ENCODE measurements at regions not wholly inside any gene's neighbourhood (a gene's known extent, or its start where the extent isn't known, plus 50 kb on each side); places are given as distances from the start of the nearest gene placed in this dataset.

DNA sequence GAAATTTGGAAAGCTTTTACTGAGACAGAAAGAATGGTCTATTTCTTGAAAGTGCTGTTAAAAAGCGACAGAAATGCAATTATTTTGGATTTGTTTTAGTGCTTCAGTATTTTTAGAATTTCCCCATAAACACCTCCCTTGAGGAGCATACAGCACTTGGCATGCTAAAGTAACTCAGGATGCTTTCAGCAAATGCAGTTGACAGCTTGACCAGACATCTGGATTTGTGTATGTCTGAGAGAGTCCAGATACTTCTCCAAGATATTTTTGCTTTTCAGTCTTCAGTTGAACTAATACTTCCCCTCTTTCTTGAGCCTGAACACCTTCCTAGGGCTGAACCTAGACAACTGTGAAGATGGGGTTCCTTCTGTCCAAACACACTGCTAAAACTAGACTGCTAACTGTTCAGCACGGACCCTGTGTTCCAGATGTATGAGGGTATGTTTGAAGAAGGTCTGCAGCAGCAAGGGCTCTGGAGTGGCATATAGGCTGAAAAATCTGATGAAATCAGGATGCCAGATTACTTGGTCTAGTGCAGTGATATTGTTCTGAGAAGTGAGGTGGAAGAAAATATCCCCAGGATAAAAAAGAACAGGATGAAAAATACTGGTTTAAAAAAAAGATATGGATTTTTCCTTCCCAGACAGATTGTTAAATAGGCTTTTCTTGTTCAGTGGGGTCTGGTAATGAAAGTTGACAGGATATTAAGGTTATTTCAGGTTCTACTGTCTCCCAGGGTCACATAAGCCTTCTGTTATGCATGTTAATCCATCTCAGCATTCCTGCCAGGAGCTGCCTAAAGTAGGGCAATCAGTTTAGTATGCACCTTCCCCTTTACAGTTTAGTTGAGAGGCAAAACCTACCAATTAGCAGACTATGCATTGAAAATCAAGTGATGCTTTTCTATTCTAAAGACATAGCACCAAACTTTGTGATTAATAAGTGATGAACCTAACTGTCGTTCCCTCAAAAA is 516.9 kb upstream of the TBL1XR1 start:
- H3K4me3 ChIP-seq (ENCODE audit: low read depth in 1 of 3, low read length in 3 of 3): no peak overlapping the region
- no peaks in the 10 kb centered on the region for H3K4me1 ChIP-seq (ENCODE audit: control insufficient read depth in 4 of 4, insufficient read depth in 4 of 4, low read length in 3 of 4)
- WGBS: 89% methylated on average over 3 of the region's 3 CpGs
- H3K36me3 ChIP-seq (ENCODE audit: control insufficient read depth in 4 of 4, insufficient read depth in 3 of 4, low read depth in 1 of 4, low read length in 3 of 4): no peaks in the 10 kb centered on the region
- no peaks in the 10 kb centered on the region for H3K27me3 ChIP-seq (ENCODE audit: control insufficient read depth in 4 of 4, insufficient read depth in 4 of 4, low read length in 3 of 4)
- no peak overlapping the region for H3K9ac ChIP-seq (ENCODE audit: low read depth in 1 of 2, low read length in 2 of 2)
- H3K27ac ChIP-seq (ENCODE audit: low read depth in 1 of 2, low read length in 2 of 2): no peak overlapping the region
- no peaks in the 10 kb centered on the region for H3K9me3 ChIP-seq (ENCODE audit: control insufficient read depth in 4 of 4, low read length in 3 of 4)
- TF ChIP-seq EGR1 (IDR thresholded peaks at IDR 0.05; ENCODE audit: low read depth in 2 of 2) (no peak), HNF4G (IDR thresholded peaks at IDR 0.05) (no peak), HNF4A (conservative IDR thresholded peaks at IDR 0.05) (no peak), GABPA (IDR thresholded peaks at IDR 0.05 in 1 of 2, conservative IDR thresholded peaks at IDR 0.05 in 1 of 2) (no peak), CTCF (IDR thresholded peaks at IDR 0.05; ENCODE audit: low read depth, low read length, missing input control) (no peak)
- TF ChIP-seq, protein P1, sequence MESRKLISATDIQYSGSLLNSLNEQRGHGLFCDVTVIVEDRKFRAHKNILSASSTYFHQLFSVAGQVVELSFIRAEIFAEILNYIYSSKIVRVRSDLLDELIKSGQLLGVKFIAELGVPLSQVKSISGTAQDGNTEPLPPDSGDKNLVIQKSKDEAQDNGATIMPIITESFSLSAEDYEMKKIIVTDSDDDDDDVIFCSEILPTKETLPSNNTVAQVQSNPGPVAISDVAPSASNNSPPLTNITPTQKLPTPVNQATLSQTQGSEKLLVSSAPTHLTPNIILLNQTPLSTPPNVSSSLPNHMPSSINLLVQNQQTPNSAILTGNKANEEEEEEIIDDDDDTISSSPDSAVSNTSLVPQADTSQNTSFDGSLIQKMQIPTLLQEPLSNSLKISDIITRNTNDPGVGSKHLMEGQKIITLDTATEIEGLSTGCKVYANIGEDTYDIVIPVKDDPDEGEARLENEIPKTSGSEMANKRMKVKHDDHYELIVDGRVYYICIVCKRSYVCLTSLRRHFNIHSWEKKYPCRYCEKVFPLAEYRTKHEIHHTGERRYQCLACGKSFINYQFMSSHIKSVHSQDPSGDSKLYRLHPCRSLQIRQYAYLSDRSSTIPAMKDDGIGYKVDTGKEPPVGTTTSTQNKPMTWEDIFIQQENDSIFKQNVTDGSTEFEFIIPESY (IDR thresholded peaks at IDR 0.05): no peak
- DNase-seq (ENCODE audit: low spot score): no peak

GRCh38 chr3:177714945-177715344 is 517.7 kb upstream of the TBL1XR1 start:
- DNase-seq (ENCODE audit: low spot score): no peak
- H3K27ac ChIP-seq (ENCODE audit: low read depth in 1 of 2, low read length in 2 of 2): no peak overlapping the region
- H3K27me3 ChIP-seq (ENCODE audit: control insufficient read depth in 4 of 4, insufficient read depth in 4 of 4, low read length in 3 of 4): no peaks in the 10 kb centered on the region
- no peaks in the 10 kb centered on the region for H3K36me3 ChIP-seq (ENCODE audit: control insufficient read depth in 4 of 4, insufficient read depth in 3 of 4, low read depth in 1 of 4, low read length in 3 of 4)
- H3K9me3 ChIP-seq (ENCODE audit: control insufficient read depth in 4 of 4, low read length in 3 of 4): no peaks in the 10 kb centered on the region
- WGBS: 76% methylated on average over 3 of the region's 3 CpGs
- H3K9ac ChIP-seq (ENCODE audit: low read depth in 1 of 2, low read length in 2 of 2): no peak overlapping the region
- H3K4me1 ChIP-seq (ENCODE audit: control insufficient read depth in 4 of 4, insufficient read depth in 4 of 4, low read length in 3 of 4): no peaks in the 10 kb centered on the region
- no peak overlapping the region for H3K4me3 ChIP-seq (ENCODE audit: low read depth in 1 of 3, low read length in 3 of 3)
- TF ChIP-seq SP1 (IDR thresholded peaks at IDR 0.05): no peak
- no peak for TF ChIP-seq YY1 (IDR thresholded peaks at IDR 0.05)
- no peak for TF ChIP-seq NR2F2 (IDR thresholded peaks at IDR 0.05)
- no peak for TF ChIP-seq RXRA (IDR thresholded peaks at IDR 0.05)
- TF ChIP-seq FOXA2 (IDR thresholded peaks at IDR 0.05): no peak
- TF ChIP-seq HNF4G (IDR thresholded peaks at IDR 0.05): no peak
- no peak for TF ChIP-seq JUND (IDR thresholded peaks at IDR 0.05)
- no peak for TF ChIP-seq ATF3 (IDR thresholded peaks at IDR 0.05)
- TF ChIP-seq REST (IDR thresholded peaks at IDR 0.05): no peak
- TF ChIP-seq, protein P1 (IDR thresholded peaks at IDR 0.05): no peak
- no peak for TF ChIP-seq EGR1 (IDR thresholded peaks at IDR 0.05; ENCODE audit: low read depth in 2 of 2)
- TF ChIP-seq FOXA1 (IDR thresholded peaks at IDR 0.05): no peak
- no peak for TF ChIP-seq TAF1 (conservative IDR thresholded peaks at IDR 0.05)
- TF ChIP-seq MAX (IDR thresholded peaks at IDR 0.05): no peak
- no peak for TF ChIP-seq CTCF (IDR thresholded peaks at IDR 0.05; ENCODE audit: low read depth, low read length, missing input control)
- TF ChIP-seq RAD21 (IDR thresholded peaks at IDR 0.05): no peak
- no peak for TF ChIP-seq HNF4A (conservative IDR thresholded peaks at IDR 0.05)
- TF ChIP-seq GABPA (IDR thresholded peaks at IDR 0.05 in 1 of 2, conservative IDR thresholded peaks at IDR 0.05 in 1 of 2): no peak
